ENCODE measurements at regions not wholly inside any gene's neighbourhood (a gene's known extent, or its start where the extent isn't known, plus 50 kb on each side); places are given as distances from the start of the nearest gene placed in this dataset.
A peak's percentile ranks its signal among the peaks of the same experiment; 100 is the strongest.

DNA sequence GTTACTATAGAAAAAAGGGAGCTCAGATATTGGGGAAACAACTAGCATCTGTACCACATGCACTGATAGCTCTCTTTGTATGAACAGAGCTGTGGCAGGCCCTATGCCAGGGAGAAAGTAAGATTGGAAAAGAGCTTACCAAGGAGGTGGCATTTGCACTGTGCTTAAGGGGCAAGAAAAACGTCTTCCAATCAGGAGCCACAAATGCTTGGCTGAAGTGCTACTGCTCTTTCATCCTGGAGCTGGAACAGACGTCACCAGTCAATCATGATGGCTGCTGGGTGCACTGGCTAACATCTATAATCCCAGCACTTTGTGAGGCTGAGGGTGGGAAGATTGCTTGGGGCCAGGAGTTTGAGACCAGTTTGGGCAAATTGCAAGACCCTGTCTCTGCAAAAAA is 218.5 kb downstream of the SEC14L1 start:
- ChIA-PET CTCF (interaction anchor here (0.6 kb wide), 1 partner anchor 1086 kb away, joined by 3 read pairs; no protein-coding TSS in a partner anchor), POLR2A (ENCODE audit: low non-redundant PET) (no interaction called here)
- DNase-seq (ENCODE audit: low spot score), result no peak
- H3K27ac ChIP-seq, result peak overlapping the region; percentile 90
- TF ChIP-seq, protein P1, sequence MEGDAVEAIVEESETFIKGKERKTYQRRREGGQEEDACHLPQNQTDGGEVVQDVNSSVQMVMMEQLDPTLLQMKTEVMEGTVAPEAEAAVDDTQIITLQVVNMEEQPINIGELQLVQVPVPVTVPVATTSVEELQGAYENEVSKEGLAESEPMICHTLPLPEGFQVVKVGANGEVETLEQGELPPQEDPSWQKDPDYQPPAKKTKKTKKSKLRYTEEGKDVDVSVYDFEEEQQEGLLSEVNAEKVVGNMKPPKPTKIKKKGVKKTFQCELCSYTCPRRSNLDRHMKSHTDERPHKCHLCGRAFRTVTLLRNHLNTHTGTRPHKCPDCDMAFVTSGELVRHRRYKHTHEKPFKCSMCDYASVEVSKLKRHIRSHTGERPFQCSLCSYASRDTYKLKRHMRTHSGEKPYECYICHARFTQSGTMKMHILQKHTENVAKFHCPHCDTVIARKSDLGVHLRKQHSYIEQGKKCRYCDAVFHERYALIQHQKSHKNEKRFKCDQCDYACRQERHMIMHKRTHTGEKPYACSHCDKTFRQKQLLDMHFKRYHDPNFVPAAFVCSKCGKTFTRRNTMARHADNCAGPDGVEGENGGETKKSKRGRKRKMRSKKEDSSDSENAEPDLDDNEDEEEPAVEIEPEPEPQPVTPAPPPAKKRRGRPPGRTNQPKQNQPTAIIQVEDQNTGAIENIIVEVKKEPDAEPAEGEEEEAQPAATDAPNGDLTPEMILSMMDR (conservative IDR thresholded peaks at IDR 0.05; ENCODE audit: low read depth), result no peak

DNA sequence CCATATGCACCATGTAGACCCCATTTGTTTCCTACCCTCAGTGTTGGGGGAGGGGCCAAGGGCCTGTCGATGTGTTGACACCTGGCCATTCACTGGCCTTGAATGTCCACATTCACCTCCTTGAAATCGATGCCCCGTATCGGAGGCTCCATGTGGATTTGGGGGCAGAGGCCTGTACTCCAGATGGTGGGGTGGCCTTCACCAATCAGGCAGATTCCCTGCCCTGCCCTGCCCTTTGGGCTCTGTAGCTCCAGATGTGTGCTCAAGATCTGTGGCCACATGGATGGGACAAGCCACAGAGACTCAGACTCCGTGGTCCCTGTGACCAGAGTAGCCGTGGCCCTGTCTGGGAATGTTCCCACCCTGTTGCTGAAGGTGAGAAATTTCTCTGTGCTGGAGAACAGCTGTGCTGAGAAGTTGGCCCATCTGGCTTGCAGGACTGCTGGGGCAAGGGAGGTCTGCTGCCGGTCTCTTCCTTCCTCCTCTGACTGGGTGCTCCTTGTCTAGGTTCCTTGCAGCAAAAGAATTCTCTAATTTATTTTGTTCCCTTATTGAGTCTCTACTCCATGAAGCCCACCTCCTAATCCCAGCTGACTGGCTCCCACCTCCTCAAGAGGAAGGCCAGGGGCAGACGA is 221.3 kb downstream of the SEC14L1 start:
- DNase-seq (ENCODE audit: low spot score), result no peak
- POLR2A ChIA-PET (ENCODE audit: low non-redundant PET), result no interaction called here
- peak overlapping the region; percentile 78 for H3K27ac ChIP-seq
- TF ChIP-seq, protein P1 (conservative IDR thresholded peaks at IDR 0.05; ENCODE audit: low read depth), result no peak
- CTCF ChIA-PET, result no interaction called here

DNA sequence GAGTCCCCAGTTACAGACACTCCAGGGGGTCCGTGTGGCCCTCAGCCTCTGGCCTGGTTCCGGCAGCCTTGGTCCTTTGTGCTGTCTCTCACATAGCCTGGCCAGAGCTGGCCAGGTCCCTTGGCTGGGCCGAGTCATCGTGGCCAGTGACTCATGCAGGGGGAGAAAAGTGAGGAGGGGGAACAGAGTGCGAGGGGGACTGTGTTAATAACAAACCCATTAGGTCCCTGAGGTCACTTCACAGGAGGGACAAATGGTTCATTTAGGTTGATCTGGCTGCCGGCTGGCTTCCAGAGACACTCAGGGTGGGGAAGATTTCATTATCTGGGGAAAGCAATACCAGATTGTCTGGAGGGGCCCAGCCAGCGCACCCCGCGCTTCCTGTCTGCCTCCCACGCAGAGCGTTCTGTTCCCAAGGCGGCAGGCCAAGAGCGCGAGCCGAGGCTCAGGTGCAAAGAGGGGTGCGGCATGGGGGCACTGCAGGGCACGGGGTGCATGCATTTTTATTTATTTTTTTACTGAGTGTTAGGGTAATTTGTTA is 223.1 kb downstream of the SEC14L1 start:
- TF ChIP-seq, protein P1 (conservative IDR thresholded peaks at IDR 0.05; ENCODE audit: low read depth), result no peak
- POLR2A ChIA-PET (ENCODE audit: low non-redundant PET), result no interaction called here
- CTCF ChIA-PET, result no interaction called here

DNA sequence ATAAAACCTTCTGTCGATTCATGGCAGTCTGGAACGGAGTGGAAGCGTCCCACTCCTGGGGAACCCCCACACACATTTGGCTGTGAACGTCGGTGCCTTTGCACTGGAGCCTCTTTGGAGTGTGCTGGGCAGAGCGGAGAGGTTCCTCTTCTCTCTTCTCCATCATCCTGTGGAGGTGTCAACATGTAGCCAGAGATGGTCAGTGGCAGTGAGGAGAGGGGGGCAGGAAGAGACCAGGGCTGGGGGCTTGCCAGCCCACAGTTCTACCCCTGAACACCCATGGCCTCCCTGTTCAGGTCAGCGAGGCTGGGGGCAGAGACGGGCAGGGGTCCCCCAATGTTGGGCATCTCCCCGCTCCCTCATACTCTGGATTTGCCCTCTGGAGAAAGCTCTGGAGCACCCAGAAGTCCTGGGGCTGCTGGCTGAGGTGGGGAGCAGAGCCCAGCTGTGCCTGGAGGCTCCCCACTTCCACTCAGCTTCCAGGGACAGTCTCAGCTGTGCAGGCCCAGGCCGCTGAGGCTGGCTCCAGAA is 223.7 kb downstream of the SEC14L1 start:
- ChIA-PET CTCF (no interaction called here), POLR2A (ENCODE audit: low non-redundant PET) (no interaction called here)
- DNase-seq (ENCODE audit: low spot score), result no peak
- peak overlapping the region; percentile 78 for H3K27ac ChIP-seq
- TF ChIP-seq, protein P1 (conservative IDR thresholded peaks at IDR 0.05; ENCODE audit: low read depth), result no peak

More for the DNA sequence above, 223.1 kb downstream of the SEC14L1 start:
- DNase-seq (ENCODE audit: low spot score), result no peak
- H3K27ac ChIP-seq, result peak overlapping the region; percentile 78

DNA sequence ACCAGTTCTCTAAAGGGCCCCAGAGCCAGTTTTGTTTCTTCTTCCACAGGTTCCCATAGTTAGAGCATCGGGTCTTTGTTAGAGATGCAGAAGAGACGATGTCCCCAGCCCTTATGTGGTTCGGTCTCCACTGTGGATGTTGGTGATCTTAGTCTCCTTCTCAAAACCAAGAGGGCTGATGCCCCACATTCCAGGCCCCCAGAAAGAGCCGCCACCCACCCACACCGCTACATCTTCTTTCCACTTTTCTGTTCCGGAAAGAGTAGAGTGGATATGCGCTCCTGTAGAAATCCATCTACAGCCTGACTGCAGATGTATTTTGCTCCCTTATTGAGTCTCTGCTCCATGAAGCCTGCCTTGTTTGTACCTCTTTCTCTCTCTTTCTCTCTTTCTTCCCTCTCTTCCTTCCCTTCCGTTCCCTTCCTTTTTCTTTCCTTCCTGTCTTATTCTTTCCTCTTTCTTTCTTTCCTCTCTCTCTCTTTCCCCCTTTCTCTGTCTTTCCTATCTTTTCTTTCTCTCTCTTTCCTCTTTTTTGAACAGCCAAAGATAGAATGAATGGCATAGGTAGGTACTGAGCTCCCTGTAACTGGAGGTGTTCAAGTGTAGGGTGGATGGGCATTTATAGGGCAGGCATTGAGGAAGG is 224.3 kb downstream of the SEC14L1 start:
- CTCF ChIA-PET, result interaction anchor here (1.4 kb wide), 1 partner anchor 65 kb away, joined by 5 read pairs; no protein-coding TSS in a partner anchor
- DNase-seq (ENCODE audit: low spot score), result no peak
- H3K27ac ChIP-seq, result peak overlapping the region; percentile 78
- POLR2A ChIA-PET (ENCODE audit: low non-redundant PET), result no interaction called here
- TF ChIP-seq, protein P1 (conservative IDR thresholded peaks at IDR 0.05; ENCODE audit: low read depth), result no peak

DNA sequence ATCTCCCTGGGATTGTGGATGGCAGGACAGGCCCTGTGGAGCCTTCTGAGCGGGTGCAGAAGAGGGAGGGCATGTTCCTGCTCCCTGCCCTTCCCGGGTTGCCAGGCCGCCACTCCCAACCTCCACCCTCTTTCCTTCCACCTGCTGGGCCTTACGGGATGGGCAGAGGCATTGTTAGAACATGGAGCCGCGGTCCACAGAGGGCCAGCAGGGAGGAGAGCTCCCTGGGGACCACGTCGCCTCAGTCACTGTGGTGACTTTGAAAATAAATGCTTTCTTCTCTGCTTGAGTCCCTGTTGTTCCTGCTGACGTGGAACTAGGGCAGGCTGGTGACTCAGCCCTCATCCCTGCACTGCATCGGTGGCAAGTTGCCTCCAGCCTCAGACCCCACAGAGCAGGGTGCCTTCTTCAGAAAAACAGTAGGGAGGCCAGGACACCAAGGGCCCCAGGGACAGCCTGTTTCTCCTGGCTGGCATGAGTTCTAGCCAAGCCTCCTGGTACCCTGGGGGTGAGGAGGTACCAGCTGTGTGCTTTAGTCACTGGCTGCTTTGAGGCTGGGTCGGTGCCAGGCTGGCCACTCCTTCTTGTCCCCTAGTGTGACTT is 224.9 kb downstream of the SEC14L1 start:
- CTCF ChIA-PET, result interaction anchor here (0.6 to 1.4 kb wide), 4 partner anchors 64 to 498 kb away, joined by 3 to 5 read pairs (median 4); no protein-coding TSS in a partner anchor
- peak overlapping the region; percentile 78 for H3K27ac ChIP-seq
- POLR2A ChIA-PET (ENCODE audit: low non-redundant PET), result no interaction called here
- TF ChIP-seq, protein P1 (conservative IDR thresholded peaks at IDR 0.05; ENCODE audit: low read depth), result no peak
- DNase-seq (ENCODE audit: low spot score), result peak; percentile 48
